ENCODE measurements at regions not wholly inside any gene's neighbourhood (a gene's known extent, or its start where the extent isn't known, plus 50 kb on each side); places are given as distances from the start of the nearest gene placed in this dataset.

DNA sequence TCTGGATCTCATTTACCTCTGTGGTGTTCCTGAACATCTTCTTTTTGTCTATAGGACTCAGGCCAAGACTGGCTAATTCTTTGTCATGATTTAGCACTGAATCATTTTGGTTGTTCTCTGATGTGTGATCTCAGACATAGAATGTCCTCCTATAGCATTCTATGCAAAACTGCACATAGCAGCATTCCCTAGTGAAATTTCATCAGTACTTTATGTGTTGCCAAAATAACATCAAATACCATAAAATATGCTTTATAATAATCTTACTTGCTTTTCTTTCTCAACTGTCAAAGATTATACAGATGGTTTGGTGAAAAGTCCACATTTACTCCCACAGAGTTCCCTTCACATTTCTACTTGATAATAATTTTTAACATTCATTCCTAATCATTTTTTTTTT, 115.7 kb upstream of the MPDZ start:
- intact Hi-C loops (cut with micrococcal nuclease; ENCODE audit: unreplicated experiment): no loop called here
- Histone ChIP-seq H3K36me3 (ENCODE audit: control insufficient read depth, insufficient read depth, low read length) (no peaks in the 10 kb centered on the region), H3K4me3 (ENCODE audit: low read depth in 2 of 2, low read length in 2 of 2) (no peak overlapping the region), H3K9me3 (ENCODE audit: control insufficient read depth, insufficient read depth, low read depth, low read length) (no peaks in the 10 kb centered on the region), H3K4me1 (ENCODE audit: control insufficient read depth, insufficient read depth, low read length) (no peaks in the 10 kb centered on the region), H3K27me3 (ENCODE audit: control insufficient read depth, insufficient read depth, low read length) (no peaks in the 10 kb centered on the region), H3K27ac (ENCODE audit: low read length) (no peak overlapping the region)
- in situ Hi-C loops (cut with HindIII; ENCODE audit: low pct_unique_long_range_greater_than_20kb, low sequenced_read_pairs): no loop called here
- DNase-seq (ENCODE audit: low read depth, low spot score) (no peak), ATAC-seq (no peak)
- ChIA-PET CTCF (no interaction called here), POLR2A (no interaction called here)
- no peak for TF ChIP-seq SIN3A (IDR thresholded peaks at IDR 0.05; ENCODE audit: borderline replicate concordance, insufficient read depth, low read depth, low read length)
- TF ChIP-seq, protein P1, sequence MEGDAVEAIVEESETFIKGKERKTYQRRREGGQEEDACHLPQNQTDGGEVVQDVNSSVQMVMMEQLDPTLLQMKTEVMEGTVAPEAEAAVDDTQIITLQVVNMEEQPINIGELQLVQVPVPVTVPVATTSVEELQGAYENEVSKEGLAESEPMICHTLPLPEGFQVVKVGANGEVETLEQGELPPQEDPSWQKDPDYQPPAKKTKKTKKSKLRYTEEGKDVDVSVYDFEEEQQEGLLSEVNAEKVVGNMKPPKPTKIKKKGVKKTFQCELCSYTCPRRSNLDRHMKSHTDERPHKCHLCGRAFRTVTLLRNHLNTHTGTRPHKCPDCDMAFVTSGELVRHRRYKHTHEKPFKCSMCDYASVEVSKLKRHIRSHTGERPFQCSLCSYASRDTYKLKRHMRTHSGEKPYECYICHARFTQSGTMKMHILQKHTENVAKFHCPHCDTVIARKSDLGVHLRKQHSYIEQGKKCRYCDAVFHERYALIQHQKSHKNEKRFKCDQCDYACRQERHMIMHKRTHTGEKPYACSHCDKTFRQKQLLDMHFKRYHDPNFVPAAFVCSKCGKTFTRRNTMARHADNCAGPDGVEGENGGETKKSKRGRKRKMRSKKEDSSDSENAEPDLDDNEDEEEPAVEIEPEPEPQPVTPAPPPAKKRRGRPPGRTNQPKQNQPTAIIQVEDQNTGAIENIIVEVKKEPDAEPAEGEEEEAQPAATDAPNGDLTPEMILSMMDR (IDR thresholded peaks at IDR 0.05): no peak
- TF ChIP-seq TCF7L2 (IDR thresholded peaks at IDR 0.05; ENCODE audit: low read depth, low read length): no peak
- TF ChIP-seq, protein P2, sequence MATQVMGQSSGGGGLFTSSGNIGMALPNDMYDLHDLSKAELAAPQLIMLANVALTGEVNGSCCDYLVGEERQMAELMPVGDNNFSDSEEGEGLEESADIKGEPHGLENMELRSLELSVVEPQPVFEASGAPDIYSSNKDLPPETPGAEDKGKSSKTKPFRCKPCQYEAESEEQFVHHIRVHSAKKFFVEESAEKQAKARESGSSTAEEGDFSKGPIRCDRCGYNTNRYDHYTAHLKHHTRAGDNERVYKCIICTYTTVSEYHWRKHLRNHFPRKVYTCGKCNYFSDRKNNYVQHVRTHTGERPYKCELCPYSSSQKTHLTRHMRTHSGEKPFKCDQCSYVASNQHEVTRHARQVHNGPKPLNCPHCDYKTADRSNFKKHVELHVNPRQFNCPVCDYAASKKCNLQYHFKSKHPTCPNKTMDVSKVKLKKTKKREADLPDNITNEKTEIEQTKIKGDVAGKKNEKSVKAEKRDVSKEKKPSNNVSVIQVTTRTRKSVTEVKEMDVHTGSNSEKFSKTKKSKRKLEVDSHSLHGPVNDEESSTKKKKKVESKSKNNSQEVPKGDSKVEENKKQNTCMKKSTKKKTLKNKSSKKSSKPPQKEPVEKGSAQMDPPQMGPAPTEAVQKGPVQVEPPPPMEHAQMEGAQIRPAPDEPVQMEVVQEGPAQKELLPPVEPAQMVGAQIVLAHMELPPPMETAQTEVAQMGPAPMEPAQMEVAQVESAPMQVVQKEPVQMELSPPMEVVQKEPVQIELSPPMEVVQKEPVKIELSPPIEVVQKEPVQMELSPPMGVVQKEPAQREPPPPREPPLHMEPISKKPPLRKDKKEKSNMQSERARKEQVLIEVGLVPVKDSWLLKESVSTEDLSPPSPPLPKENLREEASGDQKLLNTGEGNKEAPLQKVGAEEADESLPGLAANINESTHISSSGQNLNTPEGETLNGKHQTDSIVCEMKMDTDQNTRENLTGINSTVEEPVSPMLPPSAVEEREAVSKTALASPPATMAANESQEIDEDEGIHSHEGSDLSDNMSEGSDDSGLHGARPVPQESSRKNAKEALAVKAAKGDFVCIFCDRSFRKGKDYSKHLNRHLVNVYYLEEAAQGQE (IDR thresholded peaks at IDR 0.05; ENCODE audit: insufficient read depth in 1 of 2, low read depth in 2 of 2, low read length in 1 of 2): no peak
- no peak for TF ChIP-seq POLR2AphosphoS5 (IDR thresholded peaks at IDR 0.05; ENCODE audit: low read depth, low read length)
- BruUV-seq (replicated peaks): no TSS peak

DNA sequence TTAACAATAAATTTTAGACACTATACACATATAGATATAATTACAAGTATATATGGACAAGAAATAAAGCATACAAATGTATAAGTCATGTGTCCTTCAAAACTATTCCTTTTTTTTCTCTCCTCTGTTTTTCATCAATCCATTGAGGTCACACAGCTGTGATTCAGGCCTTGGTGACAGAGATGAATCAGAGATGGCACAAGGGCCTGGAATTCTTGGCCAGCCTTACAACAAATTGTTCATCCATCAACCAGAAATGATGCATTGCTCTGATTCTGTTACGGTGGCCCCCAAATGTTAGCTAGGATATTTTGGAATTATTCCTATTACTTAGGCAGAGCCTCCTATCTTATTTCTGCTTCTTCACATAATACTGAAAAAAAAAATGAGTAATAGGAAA, 108.7 kb upstream of the MPDZ start:
- ATAC-seq: no peak
- TF ChIP-seq POLR2AphosphoS5 (IDR thresholded peaks at IDR 0.05; ENCODE audit: low read depth, low read length) (no peak), SIN3A (IDR thresholded peaks at IDR 0.05; ENCODE audit: borderline replicate concordance, insufficient read depth, low read depth, low read length) (no peak), TCF7L2 (IDR thresholded peaks at IDR 0.05; ENCODE audit: low read depth, low read length) (no peak)
- TF ChIP-seq, protein P1 (IDR thresholded peaks at IDR 0.05): no peak
- TF ChIP-seq, protein P2 (IDR thresholded peaks at IDR 0.05; ENCODE audit: insufficient read depth in 1 of 2, low read depth in 2 of 2, low read length in 1 of 2): no peak
- Histone ChIP-seq H3K4me1 (ENCODE audit: control insufficient read depth, insufficient read depth, low read length) (no peaks in the 10 kb centered on the region), H3K27ac (ENCODE audit: low read length) (no peak overlapping the region), H3K9me3 (ENCODE audit: control insufficient read depth, insufficient read depth, low read depth, low read length) (no peaks in the 10 kb centered on the region), H3K27me3 (ENCODE audit: control insufficient read depth, insufficient read depth, low read length) (no peaks in the 10 kb centered on the region), H3K4me3 (ENCODE audit: low read depth in 2 of 2, low read length in 2 of 2) (no peak overlapping the region), H3K36me3 (ENCODE audit: control insufficient read depth, insufficient read depth, low read length) (no peaks in the 10 kb centered on the region)
- BruUV-seq (replicated peaks): no TSS peak
- ChIA-PET CTCF (no interaction called here), POLR2A (no interaction called here)
- in situ Hi-C loops (cut with HindIII; ENCODE audit: low pct_unique_long_range_greater_than_20kb, low sequenced_read_pairs): no loop called here
- DNase-seq (ENCODE audit: low read depth, low spot score): no peak
- intact Hi-C loops (cut with micrococcal nuclease; ENCODE audit: unreplicated experiment): no loop called here
